Gastrocnemius medialis (tissue), 4 donors: ENCODE measurements at regions not wholly inside any gene's neighbourhood (a gene's known extent, or its start where the extent isn't known, plus 50 kb on each side); places are given as distances from the start of the nearest gene placed in this dataset.
"Not testable (repeated sequence)": the region's sequence is repeated elsewhere in the genome, so short reads cannot be mapped to it uniquely, and the experiment has no call there.

Experiments
- ATAC-seq, 2 donors: fragments of 150-250 bp; one replicate each; pipeline ENCODE4 v1.9.1; 2016
- DNase-seq, 2 donors: peaks; one replicate each; pipeline ENCODE4 v3.0.0-alpha.2; 2019
- H3K27ac ChIP-seq, 4 donors: fragments of 200-600 bp; sonication (generic); 1 replicate in 1 of 4; 2 replicates in 3 of 4; pipeline ENCODE4 v1.5.1; 2016 to 2018; ENCODE audit warnings: mild to moderate bottlenecking in 2 of 4, moderate library complexity in 1 of 4
- H3K27me3 ChIP-seq, 3 donors: fragments of 200-600 bp; sonication (generic) in 2 of 3; 1 replicate in 1 of 3; 2 replicates in 2 of 3; pipeline versions ENCODE4 v1.5.1 to v1.6.0; 2016 to 2019; ENCODE audit warnings: mild to moderate bottlenecking in 1 of 3, moderate library complexity in 1 of 3
- H3K36me3 ChIP-seq, 2 donors: fragments of 200-600 bp; sonication (generic) in 1 of 2; one replicate each; pipeline ENCODE4 v1.5.1; 2017 to 2018
- H3K4me1 ChIP-seq, 2 donors: fragments of 200-600 bp; sonication (generic) in 1 of 2; one replicate each; pipeline ENCODE4 v1.5.1; 2016 to 2017; ENCODE audit warnings: mild to moderate bottlenecking in 2 of 2
- H3K4me3 ChIP-seq, 4 donors: fragments of 200-600 bp; sonication (generic) in 3 of 4; 1 replicate in 1 of 4; 2 replicates in 3 of 4; pipeline ENCODE4 v1.5.1; 2016 to 2019; ENCODE audit warnings: mild to moderate bottlenecking in 2 of 4
- H3K9me3 ChIP-seq, 3 donors: fragments of 200-600 bp; sonication (generic) in 2 of 3; 1 replicate in 1 of 3; 2 replicates in 2 of 3; pipeline ENCODE4 v1.5.1; 2016 to 2019
- CTCF ChIP-seq, 5 experiments: fragments of 450-650 bp in 3 of 5; fragments of 200-600 bp in 2 of 5; sonication (generic) in 2 of 5; IDR thresholded peaks in 4 of 5; conservative IDR thresholded peaks in 1 of 5; 1 replicate in 4 of 5; 2 replicates in 1 of 5; pipeline ENCODE4 v1.5.1; 2016 to 2019; ENCODE audit warnings: antibody characterized with exemption in 5 of 5, mild to moderate bottlenecking in 3 of 5, moderate library complexity in 3 of 5
- POLR2A ChIP-seq, 2 donors: fragments of 450-650 bp; IDR thresholded peaks; one replicate each; pipeline ENCODE4 v1.6.1; 2017; ENCODE audit warnings: antibody characterized with exemption in 2 of 2, mild to moderate bottlenecking in 2 of 2, moderate library complexity in 2 of 2
- in situ Hi-C, 4 donors: fragments of 200-750 bp; cut with MboI; loops; one replicate each; pipeline versions ENCODE4 v1.15.0 to v1.8.0; 2017; ENCODE audit warnings: low sequenced_read_pairs in 4 of 4
- intact Hi-C: fragments of 100-400 bp; cut with DNase I; formaldehyde crosslinking; loops from one replicate; pipeline ENCODE4 v1.15.1; 2023; ENCODE audit warnings: low total_unique reads

DNA sequence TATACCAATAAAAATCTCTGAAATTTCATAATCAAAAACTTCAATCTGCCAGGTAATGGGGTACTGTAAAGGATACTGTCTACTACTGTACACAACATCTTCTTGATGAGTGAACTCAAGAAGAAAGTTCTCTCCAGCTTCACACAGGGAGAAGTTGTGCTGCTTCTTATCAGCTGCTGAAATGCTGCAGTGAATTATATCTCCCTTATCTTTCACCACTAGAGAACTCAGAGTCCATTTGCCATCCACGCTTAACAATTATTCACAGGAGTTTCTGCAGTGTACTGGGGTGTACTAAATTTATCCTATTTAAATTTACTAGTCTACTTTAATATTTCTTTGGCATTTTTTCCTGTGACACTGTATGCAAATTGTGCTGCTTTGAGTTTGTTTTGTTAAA is 384.8 kb downstream of the TFAP2B start:
- H3K36me3 ChIP-seq = no peaks in the 10 kb centered on the region
- in situ Hi-C loops (no loop called here), intact Hi-C loops (no loop called here)
- TF ChIP-seq POLR2A (IDR thresholded peaks at IDR 0.05) (no peak), CTCF (IDR thresholded peaks at IDR 0.05 in 4 of 5, conservative IDR thresholded peaks at IDR 0.05 in 1 of 5) (no peak)
- no peaks in the 10 kb centered on the region for H3K9me3 ChIP-seq
- H3K27ac ChIP-seq = no peak overlapping the region
- H3K4me1 ChIP-seq = no peaks in the 10 kb centered on the region
- DNase-seq = no peak
- no peak for ATAC-seq
- no peak overlapping the region for H3K4me3 ChIP-seq
- H3K27me3 ChIP-seq = no peaks in the 10 kb centered on the region

GRCh38 chr6:51206686-51207085 is 388.0 kb downstream of the TFAP2B start:
- DNase-seq, H3K27ac ChIP-seq, H3K27me3 ChIP-seq, H3K36me3 ChIP-seq, H3K4me3 ChIP-seq, ATAC-seq, H3K4me1 ChIP-seq, in situ Hi-C loops, intact Hi-C loops, H3K9me3 ChIP-seq: not testable (repeated sequence)

GRCh38 chr6:51209651-51210050 is 391.0 kb downstream of the TFAP2B start:
- TF ChIP-seq CTCF (IDR thresholded peaks at IDR 0.05 in 4 of 5, conservative IDR thresholded peaks at IDR 0.05 in 1 of 5) = no peak
- no peak for TF ChIP-seq POLR2A (IDR thresholded peaks at IDR 0.05)
- no peak overlapping the region for H3K27ac ChIP-seq
- no peaks in the 10 kb centered on the region for H3K9me3 ChIP-seq
- H3K4me3 ChIP-seq = no peak overlapping the region
- ATAC-seq (no peak), DNase-seq (no peak)
- in situ Hi-C loops = no loop called here
- H3K36me3 ChIP-seq = no peaks in the 10 kb centered on the region
- intact Hi-C loops = no loop called here
- H3K4me1 ChIP-seq = no peaks in the 10 kb centered on the region
- H3K27me3 ChIP-seq = no peaks in the 10 kb centered on the region

DNA sequence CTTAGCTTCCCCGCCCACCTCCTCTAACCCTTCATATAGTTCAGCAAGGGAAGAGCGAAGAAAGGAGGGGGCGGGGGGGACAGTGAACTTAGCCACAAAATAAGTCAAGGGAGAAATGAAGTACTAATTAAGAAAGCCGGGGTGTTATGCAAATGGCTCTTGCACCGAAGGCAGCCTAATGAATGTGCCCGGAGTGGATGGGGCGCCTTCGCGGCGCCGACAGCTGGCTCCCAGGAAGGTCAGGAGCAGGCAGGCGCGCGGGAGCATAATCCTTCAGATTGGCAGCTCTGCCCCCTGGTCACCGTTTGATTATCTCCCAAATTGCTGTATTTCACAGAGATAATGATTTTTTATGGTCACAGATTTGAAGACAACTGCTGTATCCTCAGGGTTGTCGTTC is 395.1 kb downstream of the TFAP2B start:
- no peak for TF ChIP-seq POLR2A (IDR thresholded peaks at IDR 0.05)
- Histone ChIP-seq H3K9me3 (no peaks in the 10 kb centered on the region), H3K4me3 (peak overlapping the region in 1 of 4 donors; percentile 22), H3K4me1 (no peaks in the 10 kb centered on the region), H3K27me3 (no peaks in the 10 kb centered on the region), H3K27ac (no peak overlapping the region), H3K36me3 (no peaks in the 10 kb centered on the region)
- DNase-seq (no peak), ATAC-seq (no peak)
- intact Hi-C loops (no loop called here), in situ Hi-C loops (no loop called here)

DNA sequence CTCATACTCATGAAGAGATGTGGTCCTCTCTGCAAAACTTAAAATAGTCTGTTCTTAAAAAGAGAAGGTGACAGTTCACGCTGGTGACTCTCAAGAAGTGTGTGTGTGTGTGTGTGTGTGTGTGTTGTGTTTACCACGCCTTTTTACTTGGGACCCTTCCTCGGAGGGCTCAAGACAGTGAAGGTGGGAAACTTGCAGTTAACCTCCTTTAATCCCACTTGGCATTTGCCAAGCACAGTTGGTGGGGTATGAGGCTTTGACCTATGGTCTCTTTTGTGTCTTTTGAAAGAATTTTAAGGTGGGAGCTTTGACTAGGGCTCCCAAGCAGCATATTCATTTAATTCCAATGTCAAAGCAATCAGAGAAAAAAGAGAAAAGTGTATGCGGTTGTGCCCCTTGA is 395.8 kb downstream of the TFAP2B start:
- Histone ChIP-seq H3K9me3 (no peaks in the 10 kb centered on the region), H3K4me3 (no peak overlapping the region), H3K4me1 (no peaks in the 10 kb centered on the region), H3K36me3 (no peaks in the 10 kb centered on the region), H3K27ac (no peak overlapping the region), H3K27me3 (no peaks in the 10 kb centered on the region)
- in situ Hi-C loops = no loop called here
- no peak for TF ChIP-seq POLR2A (IDR thresholded peaks at IDR 0.05)
- TF ChIP-seq CTCF (IDR thresholded peaks at IDR 0.05 in 4 of 5, conservative IDR thresholded peaks at IDR 0.05 in 1 of 5) = no peak
- ATAC-seq (no peak), DNase-seq (no peak)
- intact Hi-C loops = no loop called here

DNA sequence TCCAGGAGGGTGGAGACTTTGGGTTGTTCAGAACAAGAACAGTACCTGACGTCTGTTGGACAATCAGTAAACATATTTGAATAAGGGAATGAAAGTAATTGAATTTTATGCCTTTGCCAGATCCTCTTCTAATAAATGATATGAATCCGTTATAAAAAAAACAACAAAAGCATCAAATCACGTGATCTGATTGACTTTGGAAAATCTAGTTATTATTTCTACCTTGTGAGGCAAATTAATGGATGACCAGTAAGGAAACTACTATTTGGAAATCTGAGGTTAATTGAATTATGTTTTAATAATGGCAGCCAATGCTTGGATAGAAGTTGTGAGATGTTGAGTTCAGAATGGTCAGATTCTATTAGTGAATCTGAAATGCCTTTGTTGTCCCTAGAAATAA is 399.5 kb downstream of the TFAP2B start:
- intact Hi-C loops (no loop called here), in situ Hi-C loops (no loop called here)
- no peak for DNase-seq

GRCh38 chr6:51224580-51225240 is 406.0 kb downstream of the TFAP2B start:
- ATAC-seq, intact Hi-C loops, H3K27ac ChIP-seq, H3K4me1 ChIP-seq, H3K36me3 ChIP-seq, H3K27me3 ChIP-seq, H3K4me3 ChIP-seq, H3K9me3 ChIP-seq, in situ Hi-C loops, DNase-seq: not testable (repeated sequence)

More for the DNA sequence above, 399.5 kb downstream of the TFAP2B start:
- no peak overlapping the region for H3K27ac ChIP-seq
- H3K9me3 ChIP-seq = no peaks in the 10 kb centered on the region
- H3K27me3 ChIP-seq = no peaks in the 10 kb centered on the region
- ATAC-seq = no peak
- no peak overlapping the region for H3K4me3 ChIP-seq
- H3K36me3 ChIP-seq = no peaks in the 10 kb centered on the region
- TF ChIP-seq POLR2A (IDR thresholded peaks at IDR 0.05) (no peak), CTCF (IDR thresholded peaks at IDR 0.05 in 4 of 5, conservative IDR thresholded peaks at IDR 0.05 in 1 of 5) (no peak)
- H3K4me1 ChIP-seq = no peaks in the 10 kb centered on the region
